HepG2 (cell line): ENCODE measurements at regions not wholly inside any gene's neighbourhood (a gene's known extent, or its start where the extent isn't known, plus 50 kb on each side); places are given as distances from the start of the nearest gene placed in this dataset.

Source experiments
- ARID5B ChIP-seq: IDR thresholded peaks from 2 replicates; pipeline ENCODE4 v1.4.0; 2020; ENCODE audit warnings: mild to moderate bottlenecking, missing genetic modification reagents
- HOXA7 ChIP-seq: sonication (generic); formaldehyde crosslinking; IDR thresholded peaks from 2 replicates; pipeline ENCODE4 v1.8.1; 2022; ENCODE audit warnings: mild to moderate bottlenecking, missing genetic modification reagents, moderate library complexity
- MAX ChIP-seq: IDR thresholded peaks from 2 replicates; pipeline ENCODE4 v1.6.1; 2012; ENCODE audit warnings: inconsistent platforms
- PRDM4 ChIP-seq: sonication (generic); formaldehyde crosslinking; IDR thresholded peaks from 2 replicates; pipeline ENCODE4 v1.9.0; 2021; ENCODE audit warnings: missing genetic modification reagents, borderline replicate concordance
- SCMH1 ChIP-seq: sonication (generic); formaldehyde crosslinking; IDR thresholded peaks from 2 replicates; pipeline ENCODE4 v1.9.0; 2021; ENCODE audit warnings: missing genetic modification reagents, mild to moderate bottlenecking, borderline replicate concordance
- SP1 ChIP-seq, 2 experiments: fragments of 450-650 bp in 1 of 2; sonication (generic) in 1 of 2; formaldehyde crosslinking in 1 of 2; IDR thresholded peaks; 2 replicates each; pipeline versions ENCODE4 v1.4.0 to v1.6.1; 2016 to 2020; ENCODE audit warnings: missing genetic modification reagents in 1 of 2
- YY1 ChIP-seq: IDR thresholded peaks from 2 replicates; pipeline ENCODE4 v1.6.1; 2011; ENCODE audit warnings: low read length, low read depth, moderate library complexity, mild to moderate bottlenecking; ENCODE audit not compliant: insufficient read depth, insufficient replicate concordance
- ZNF256 ChIP-seq: sonication (generic); formaldehyde crosslinking; conservative IDR thresholded peaks from 2 replicates; pipeline ENCODE4 v1.4.0; 2020; ENCODE audit warnings: missing genetic modification reagents
- ZNF501 ChIP-seq: sonication (generic); formaldehyde crosslinking; IDR thresholded peaks from 2 replicates; pipeline ENCODE4 v1.5.1; 2020; ENCODE audit warnings: mild to moderate bottlenecking, moderate library complexity, missing genetic modification reagents
- ZNF724P ChIP-seq: sonication (generic); formaldehyde crosslinking; IDR thresholded peaks from 2 replicates; pipeline ENCODE4 v1.8.0; 2022; ENCODE audit warnings: missing genetic modification reagents, borderline replicate concordance

- TF ChIP-seq ARID5B (CRISPR knock-in tag) (no peak), PRDM4 (CRISPR knock-in tag) (no peak), SP1 (IDR thresholded peaks at IDR 0.05) (no peak), SP1 (CRISPR knock-in tag; IDR thresholded peaks at IDR 0.05) (no peak), ZNF724P (no peak), SCMH1 (CRISPR knock-in tag) (no peak), YY1 (no peak), ZNF256 (CRISPR knock-in tag) (no peak), HOXA7 (CRISPR knock-in tag) (no peak), ZNF501 (CRISPR knock-in tag) (no peak), MAX (no peak)
Observed at GRCh38 chr15:61582092-61582491, 353.0 kb upstream of the RORA start (continued).
